Prostate gland (tissue), 2 donors: ENCODE measurements at regions not wholly inside any gene's neighbourhood (a gene's known extent, or its start where the extent isn't known, plus 50 kb on each side); places are given as distances from the start of the nearest gene placed in this dataset.

Experiments used
- POLR2A ChIP-seq: fragments of 450-650 bp; IDR thresholded peaks from one replicate; pipeline ENCODE4 v1.6.1; 2016; ENCODE audit warnings: antibody characterized with exemption, mild to moderate bottlenecking
- POLR2AphosphoS5 ChIP-seq: sonication (generic); formaldehyde crosslinking; IDR thresholded peaks from one replicate; pipeline ENCODE4 v1.6.1; 2017; ENCODE audit warnings: antibody characterized with exemption
- TF ChIP-seq, protein P1 (sequence below), 4 experiments: fragments of 200-600 bp in 2 of 4; fragments of 450-650 bp in 2 of 4; sonication (generic) in 2 of 4; IDR thresholded peaks; 1 replicate in 3 of 4; 2 replicates in 1 of 4; pipeline ENCODE4 v1.5.1; 2016 to 2019; ENCODE audit warnings: antibody characterized with exemption in 4 of 4, mild to moderate bottlenecking in 2 of 4, moderate library complexity in 2 of 4

DNA sequence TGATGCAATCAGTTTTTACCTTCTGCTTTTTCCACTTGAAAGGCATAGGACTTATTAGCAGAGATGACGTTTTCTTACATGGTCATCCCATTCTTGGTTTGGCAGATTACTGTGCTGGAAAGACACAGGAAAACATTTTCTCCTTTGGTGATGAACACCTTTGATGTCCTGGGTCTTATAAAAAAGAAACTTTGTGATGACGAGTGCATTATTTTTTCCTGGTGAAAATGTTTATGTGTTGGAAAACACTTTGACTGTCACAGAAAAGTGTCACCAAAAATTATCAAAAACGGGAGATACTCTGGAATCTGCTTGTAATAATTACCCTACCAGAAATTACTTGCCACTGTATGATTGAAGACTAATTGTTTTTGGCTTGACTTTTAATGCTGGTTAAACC is 2020.9 kb downstream of the MAT2B start:
- TF ChIP-seq, protein P1, sequence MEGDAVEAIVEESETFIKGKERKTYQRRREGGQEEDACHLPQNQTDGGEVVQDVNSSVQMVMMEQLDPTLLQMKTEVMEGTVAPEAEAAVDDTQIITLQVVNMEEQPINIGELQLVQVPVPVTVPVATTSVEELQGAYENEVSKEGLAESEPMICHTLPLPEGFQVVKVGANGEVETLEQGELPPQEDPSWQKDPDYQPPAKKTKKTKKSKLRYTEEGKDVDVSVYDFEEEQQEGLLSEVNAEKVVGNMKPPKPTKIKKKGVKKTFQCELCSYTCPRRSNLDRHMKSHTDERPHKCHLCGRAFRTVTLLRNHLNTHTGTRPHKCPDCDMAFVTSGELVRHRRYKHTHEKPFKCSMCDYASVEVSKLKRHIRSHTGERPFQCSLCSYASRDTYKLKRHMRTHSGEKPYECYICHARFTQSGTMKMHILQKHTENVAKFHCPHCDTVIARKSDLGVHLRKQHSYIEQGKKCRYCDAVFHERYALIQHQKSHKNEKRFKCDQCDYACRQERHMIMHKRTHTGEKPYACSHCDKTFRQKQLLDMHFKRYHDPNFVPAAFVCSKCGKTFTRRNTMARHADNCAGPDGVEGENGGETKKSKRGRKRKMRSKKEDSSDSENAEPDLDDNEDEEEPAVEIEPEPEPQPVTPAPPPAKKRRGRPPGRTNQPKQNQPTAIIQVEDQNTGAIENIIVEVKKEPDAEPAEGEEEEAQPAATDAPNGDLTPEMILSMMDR (IDR thresholded peaks at IDR 0.05) = no peak
- TF ChIP-seq POLR2A (no peak), POLR2AphosphoS5 (no peak)
